ENCODE measurements at regions not wholly inside any gene's neighbourhood (a gene's known extent, or its start where the extent isn't known, plus 50 kb on each side); places are given as distances from the start of the nearest gene placed in this dataset.
A peak's percentile ranks its signal among the peaks of the same experiment; 100 is the strongest.
"Not testable (repeated sequence)": the region's sequence is repeated elsewhere in the genome, so short reads cannot be mapped to it uniquely, and the experiment has no call there.

DNA sequence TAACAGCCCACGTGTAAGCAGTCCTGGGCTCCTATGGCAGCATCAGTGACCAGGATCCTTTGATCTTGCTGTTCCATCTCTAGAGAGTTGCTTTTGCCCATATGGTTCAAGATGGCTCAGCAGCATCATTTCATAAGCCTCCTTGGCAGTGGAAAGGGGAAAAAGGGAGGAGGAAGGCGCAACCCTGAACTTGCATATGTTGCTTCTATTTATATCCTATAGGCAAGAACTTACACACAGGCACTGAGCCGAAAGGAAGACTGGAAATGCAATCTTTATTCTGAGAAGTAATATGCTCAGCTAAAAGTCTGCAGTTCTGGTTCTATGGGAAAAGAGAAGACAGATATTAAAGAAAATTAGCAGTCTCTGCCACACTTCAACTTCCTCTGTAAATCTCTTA, 167.7 kb upstream of the PLXNC1 start:
- DNase-seq, result no peak

DNA sequence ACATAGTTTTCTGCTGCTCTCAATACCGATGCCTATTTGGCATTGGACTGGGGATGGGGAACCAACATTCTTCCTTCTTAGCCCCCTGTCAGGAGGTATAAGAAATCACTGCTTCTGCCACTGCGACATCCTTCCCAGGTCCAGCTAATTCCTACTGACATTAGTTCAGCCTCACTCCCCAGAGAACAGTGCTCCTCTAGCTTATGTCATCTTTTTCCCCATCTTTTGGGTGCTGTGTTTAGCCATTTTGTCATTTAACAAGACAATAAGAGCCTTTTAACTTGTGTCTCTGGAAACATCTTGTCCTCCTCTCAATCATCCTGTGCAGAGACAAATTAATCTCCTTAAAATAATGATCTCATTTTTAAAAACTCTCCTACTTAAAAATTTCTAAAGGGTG, 167.0 kb upstream of the PLXNC1 start:
- no peak for DNase-seq

DNA sequence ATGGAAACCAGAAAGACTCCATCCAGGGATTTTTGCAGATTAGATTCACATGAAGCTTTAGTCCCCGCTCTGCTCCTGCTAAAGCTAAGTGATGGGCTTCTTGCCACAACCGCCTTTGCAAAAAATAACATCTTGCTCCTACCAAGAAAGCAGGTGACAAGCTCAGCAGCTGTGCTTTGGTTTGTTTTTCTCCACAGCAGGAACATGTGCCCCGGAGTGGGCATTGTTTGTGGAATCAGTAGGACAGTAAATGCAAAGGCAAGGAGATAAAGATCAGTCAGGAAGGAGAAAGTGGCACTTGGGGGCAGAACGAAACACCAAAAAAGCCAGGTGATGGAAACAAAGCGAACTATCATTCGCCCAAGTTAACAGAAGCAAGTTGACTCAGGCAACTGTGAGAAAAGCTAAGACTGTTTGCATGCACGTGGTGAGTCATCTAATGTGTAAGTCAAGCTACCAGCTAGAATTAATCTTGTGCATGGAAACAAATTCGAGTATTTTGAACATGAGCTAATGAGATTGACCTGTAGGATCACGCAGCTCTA, 165.5 kb upstream of the PLXNC1 start:
- no peak for DNase-seq

DNA sequence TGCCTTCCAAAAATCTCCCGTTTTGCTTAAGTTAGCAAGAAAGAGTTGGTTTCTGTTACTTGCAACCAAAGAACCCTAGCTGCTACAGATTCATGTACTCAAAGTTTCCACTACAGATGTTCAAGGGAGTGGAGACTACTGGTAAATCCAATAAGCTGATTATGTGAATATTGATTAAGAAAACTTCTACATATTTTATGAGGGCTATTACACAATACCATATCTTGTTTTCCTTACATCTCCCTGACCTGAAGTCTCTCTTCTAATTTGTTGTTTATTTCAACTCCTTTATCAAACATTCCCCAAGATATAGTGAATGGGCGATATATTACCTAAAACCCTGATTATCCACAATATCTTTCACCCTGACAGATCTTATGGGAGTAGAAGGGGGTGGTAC, 164.4 kb upstream of the PLXNC1 start:
- no peak for DNase-seq

DNA sequence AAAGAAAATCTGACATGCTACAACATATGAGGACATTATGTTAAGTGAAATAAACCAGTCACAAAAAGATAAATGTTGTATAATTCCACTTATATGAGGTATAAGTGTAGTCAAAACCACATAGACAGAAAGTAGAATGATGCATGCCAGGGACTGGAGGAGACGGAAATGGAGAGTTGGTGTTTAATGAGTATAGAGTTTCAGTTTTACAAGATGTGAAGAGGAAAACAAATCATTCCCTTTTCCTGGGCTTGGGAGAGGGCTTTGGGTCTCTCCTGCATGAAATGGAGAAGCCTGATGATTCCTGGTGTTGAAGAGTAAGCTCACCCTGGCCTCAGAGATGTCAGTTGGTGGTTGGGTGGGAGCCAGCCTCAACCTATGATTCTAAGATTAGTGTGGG, 158.4 kb upstream of the PLXNC1 start:
- no peak for DNase-seq

DNA sequence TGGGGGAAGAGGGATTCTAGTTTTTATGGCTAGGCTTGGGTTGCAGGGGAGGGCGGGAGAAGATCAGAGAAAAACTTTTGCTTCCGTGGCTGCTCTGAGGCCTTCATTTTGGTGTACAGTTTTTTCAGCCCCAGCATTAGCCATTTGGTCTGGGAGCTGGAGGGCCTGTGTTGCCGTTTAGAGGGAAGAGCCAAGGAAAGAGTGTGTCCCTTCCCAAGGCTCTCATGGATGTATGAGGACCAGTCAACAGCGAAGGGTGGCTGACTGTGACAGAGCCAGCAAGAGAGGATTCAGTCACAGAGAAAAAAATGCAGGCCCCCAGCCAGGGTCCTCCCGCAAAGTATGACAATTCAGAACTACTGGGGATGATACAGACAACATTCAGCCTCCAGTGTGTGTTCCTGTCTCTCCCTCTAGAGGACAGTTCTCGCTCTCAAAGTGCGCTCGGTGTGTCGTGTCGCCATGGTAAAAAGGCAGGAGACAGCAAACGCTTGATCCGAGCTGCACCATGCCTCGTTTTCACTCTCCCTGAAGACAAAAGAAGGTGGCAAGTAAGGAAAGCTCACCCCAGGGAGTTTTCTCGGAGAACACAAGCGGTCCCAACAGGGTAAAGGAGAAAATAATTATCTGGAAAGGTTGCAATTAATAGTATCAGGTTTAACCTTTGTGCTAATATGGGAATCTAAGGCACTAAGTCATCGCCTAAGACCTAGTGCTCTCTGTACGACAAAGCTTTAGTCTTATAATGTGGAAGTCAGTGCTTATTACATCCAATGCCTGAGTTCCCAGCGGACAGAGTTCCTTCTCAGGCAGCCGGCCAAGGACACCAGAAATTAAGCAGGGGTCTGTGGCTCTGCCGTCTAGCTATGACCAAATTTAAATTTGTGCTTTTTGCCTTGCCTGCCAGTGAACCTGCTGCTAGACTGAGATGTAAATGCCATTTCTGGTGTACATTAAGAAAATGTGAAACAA, 157.3 kb upstream of the PLXNC1 start:
- no peak for DNase-seq

DNA sequence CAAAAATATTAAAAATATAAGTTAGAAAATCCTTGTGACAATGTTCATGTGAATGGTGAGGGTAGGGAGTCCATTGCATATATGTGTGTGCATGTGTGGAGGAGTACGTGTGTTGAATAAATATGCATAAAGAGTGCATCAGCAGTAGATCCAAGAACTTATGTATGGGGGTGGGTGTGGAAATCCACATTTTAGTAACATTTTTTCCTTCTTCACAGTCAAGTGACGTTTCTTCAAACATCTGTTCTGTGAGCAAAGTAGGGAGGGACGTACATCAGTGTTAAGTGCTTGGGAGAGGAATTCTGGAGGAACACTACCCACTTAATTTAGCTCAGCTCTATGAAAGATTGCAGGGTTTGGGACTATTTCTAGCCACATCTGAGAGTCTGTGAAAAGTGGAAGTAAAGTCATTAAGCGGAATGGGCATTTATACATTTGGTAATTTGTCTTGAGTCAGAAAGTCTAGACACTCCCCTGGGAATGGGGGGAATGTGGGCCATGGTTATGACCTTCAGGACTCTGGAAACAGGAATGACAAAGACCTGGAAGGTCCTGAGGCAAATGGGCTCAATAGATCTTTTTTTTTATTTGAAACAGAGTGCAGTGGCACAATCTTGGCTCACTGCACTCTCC, 156.4 kb upstream of the PLXNC1 start:
- no peak for DNase-seq

DNA sequence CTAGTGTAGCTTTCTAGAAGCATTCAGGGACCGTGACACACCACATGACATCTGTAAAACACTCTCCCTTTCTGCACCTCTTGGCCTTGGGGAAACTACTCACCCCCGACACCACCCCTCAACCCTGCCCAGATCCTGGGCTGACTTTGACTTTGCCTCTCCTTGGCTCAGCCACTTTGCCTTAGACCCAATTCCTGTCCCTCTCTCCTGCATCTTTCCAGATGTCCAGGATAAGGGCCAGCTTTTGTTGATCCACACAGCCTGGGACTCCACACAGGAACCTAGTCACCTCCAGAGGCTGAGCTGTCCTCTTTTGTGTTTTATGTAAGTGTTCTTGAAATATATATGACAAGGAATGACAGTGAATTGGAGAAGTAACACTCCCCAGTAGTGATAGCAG, 153.7 kb upstream of the PLXNC1 start:
- DNase-seq, result no peak

DNA sequence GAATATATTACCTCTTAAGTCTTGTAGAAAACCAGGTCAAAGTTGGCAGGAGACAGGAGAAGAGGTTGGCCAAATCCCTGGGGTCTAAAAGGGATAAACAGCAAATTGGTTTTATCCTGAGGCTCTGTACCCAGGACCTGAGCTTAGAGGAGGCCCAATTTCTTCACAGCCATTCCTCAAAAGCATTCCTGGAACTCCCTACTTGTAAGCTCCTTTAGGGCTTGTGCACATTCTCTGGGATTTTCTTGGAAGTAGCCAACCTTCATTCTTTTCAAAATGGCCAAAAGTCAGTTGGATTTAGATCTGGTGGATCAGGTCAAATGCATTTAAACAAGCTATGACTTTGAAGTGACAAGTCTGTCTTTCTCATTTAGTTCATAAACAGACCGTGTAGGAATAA, 152.1 kb upstream of the PLXNC1 start:
- DNase-seq, result no peak

DNA sequence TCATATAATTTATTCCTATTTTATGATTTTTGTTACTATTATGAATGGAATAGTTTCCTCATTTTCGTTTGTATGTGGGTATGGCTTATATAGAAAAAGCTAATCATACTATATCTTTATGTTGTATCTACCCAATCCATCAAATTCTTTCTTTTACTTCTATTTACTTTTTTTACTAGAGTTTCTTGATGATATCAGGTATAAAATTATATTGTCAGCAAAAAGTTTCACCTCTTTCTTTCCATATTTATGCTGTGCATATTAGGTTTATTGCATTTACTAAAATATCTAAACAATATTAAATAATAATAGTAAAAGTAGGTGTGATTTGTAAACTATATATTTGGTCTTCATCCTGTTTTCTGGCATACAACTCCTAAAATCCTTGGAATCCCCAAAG, 146.7 kb upstream of the PLXNC1 start:
- no peak for DNase-seq

DNA sequence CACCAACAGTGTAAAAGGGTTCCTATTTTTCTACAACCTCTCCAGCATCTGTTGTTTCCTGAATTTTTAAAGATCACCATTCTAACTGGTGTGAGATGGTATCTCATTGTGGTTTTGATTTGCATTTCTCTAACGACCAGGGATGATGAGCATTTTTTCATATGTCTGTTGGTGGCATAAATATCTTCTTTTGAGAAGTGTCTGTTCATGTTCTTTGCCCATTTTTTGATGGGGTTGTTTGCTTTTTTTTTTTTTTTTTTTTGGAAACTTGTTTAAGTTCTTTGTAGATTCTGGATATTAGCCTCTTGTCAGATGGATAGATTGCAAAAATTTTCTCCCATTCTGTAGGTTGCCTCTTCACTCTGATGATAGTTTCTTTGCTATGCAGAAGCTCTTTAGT, 145.5 kb upstream of the PLXNC1 start:
- not testable (repeated sequence) for DNase-seq

DNA sequence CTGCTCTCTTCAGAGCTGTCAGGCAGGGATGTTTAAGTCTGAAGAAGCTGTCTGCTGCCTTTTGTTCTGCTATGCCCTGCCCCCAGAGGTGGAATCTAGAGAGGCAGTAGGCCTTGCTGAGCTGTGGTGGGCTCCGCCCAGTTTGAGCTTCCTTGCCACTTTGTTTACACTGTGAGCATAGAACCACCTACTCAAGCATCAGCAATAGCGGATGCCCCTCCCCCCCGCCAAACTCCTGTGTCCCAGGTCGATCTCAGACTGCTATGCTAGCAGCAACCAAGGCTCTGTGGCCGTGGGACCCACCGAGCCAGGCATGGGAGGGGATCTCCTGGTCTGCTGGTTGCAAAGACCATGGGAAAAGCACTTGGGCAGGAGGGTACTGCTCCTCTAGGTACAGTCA, 140.5 kb upstream of the PLXNC1 start:
- peak; percentile 66 to 72 for DNase-seq

DNA sequence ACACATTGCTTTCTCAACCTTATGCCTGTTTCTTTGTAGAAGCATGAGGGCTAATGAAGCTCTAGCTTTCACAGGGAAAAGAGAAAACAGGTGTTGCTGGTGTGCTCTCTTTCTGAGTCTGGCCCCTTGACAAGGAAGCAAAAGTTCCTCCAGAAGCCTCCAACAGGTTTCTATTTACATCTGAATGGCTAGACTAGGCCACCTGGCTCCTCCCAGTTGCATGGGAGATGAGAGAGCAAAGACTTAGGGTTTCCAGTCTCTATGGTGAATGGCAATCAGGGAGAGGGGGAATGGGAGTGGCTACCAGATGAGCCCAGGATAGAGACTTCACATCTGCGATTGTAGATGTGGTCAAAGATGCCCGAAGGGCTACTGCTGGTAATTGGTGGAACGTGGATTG, 138.1 kb upstream of the PLXNC1 start:
- no peak for DNase-seq

DNA sequence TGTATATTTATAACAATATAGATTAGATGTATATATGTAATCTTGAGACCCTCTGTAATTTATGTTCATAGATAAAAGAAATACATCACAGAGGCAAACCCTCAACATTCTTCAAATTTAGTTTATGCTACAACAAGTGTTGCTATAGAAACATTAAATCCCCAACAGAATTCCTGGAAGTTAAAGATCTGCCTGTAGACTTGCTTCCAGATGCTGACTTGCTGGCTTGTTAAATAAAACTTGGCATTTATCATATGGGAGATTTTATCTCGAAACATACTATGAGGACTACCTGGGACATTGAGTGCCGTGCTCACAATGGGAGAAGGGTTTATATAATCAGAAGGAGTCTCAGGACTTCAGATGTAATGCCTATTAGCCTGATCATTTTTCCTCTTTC, 136.3 kb upstream of the PLXNC1 start:
- no peak for DNase-seq

DNA sequence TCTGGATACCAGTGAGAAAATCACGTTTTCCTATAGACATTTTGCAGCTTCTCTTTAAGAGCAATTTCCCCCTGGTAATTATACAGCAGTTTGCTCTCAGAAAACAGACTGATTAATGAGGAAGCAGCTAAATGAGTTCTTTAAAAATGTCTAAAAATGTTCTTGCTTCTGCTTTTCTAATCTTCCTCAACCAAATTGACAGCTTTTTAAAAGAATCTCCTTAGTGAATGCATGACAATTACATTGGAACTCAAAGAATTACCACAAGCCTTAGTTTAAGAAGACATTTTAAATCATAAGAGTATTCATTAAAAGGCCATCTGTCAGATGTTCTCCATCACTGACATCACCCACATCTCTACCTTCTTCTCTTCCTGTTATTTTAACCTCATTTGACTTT, 135.8 kb upstream of the PLXNC1 start:
- DNase-seq, result no peak

DNA sequence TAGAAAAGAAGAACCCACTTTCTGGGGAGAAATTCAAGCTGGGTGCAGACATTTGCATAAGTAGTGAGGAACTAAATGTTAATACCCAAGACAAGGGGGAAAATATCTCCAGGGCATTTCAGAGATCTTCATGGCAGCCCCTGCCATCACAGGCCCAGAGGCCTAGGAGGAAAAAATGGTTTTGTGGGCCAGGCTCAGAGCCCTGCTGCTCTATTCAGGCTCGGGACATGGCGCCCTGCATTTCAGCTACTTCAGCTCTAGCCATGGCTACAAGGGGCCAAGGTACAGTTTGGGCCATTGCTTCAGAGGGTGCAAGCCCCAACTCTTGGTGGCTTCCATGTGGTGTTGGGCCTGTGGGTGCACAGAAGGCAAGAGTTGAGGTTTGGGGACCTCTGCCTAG, 131.1 kb upstream of the PLXNC1 start:
- DNase-seq, result not testable (repeated sequence)

DNA sequence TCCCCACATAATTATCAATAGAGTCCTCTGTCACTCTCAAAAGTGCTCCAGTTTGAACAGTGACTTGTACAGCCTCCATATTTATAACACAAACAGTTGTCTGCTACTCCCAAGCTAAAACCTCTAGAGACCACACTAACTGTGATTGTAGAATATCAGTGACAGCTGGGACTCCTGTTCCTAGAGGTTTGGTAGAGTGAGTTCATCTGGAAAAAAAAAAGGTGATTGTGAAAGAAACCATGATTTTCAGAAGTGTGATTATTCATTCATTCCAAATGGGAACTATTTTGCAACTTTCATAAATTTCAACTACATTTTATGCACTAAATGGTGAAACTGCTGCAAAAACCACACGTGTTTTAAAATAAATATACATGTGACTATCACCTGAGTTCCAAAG, 128.0 kb upstream of the PLXNC1 start:
- DNase-seq, result no peak

DNA sequence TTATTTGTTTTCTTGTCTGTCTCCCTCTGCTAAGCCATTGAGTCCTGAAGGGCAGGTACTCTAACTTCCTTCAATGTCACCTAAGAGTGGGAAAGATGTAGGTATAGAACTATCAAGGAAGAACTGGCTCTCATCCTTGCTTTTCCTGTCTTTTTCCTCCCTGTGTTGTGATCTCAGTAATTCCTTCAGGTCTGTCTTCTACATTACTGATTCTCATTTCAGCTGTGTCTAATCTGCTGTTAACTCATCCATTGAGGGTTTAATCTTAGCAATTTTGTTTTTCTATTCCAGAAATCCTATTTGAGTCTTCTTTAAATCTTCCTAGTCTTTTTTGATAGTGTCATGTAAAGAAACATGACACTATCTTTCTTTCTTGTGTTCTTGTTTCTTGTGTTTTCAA, 124.5 kb upstream of the PLXNC1 start:
- DNase-seq, result no peak

DNA sequence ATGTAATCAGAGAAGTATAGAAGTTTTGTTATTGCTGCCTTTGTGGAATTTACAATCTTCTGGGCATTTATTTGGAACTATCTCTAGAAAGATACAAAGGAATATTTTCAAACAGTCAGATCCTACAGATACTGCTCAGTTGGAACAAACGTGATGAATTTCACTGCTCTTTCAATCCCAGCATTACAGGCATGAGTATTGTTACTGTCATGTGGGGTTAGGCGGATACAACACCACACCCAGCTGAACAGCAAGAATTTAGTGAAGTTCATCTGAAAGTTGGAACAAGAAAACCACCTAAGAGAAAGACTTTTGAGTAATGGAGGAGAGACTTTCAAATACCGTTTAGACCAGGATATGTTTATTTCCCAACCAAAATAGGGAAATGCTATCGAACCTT, 123.3 kb upstream of the PLXNC1 start:
- no peak for DNase-seq

DNA sequence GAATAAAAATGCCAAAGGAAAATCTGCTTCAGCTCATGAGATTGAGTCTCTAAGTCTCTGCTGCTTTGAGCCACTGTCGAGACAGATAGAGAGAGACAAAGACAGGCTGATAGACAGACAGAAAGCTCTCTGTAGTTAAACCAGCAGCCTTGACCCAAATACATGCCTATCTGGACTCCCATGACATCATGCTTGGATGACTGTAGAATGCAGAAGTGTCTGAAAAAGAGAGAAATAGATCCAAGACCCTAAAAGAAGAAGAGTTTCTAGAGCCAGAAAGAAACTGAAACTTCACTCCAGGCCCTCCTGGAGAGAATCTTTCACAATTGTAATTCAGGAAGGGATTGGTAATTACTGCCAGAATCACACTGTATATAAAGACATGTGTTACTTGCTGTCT, 122.6 kb upstream of the PLXNC1 start:
- no peak for DNase-seq

DNA sequence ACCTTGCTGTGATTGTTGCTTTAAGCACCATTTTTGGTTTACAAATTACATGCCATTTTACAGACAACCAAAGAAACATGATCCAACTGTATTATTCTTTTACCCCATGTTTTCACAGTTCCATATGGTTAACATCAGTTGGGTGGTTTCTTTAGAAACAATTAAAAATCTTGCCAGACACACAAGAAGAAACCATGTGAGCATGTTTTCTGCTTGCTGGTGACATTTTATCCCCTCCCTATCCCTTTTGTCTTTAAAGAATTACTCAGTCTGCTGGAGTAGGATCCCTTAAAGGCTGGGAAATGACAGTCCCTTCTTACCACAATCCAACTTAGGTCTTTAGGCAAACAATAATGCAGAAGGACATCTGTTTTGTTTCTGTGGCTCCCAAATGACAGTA, 121.8 kb upstream of the PLXNC1 start:
- no peak for DNase-seq

DNA sequence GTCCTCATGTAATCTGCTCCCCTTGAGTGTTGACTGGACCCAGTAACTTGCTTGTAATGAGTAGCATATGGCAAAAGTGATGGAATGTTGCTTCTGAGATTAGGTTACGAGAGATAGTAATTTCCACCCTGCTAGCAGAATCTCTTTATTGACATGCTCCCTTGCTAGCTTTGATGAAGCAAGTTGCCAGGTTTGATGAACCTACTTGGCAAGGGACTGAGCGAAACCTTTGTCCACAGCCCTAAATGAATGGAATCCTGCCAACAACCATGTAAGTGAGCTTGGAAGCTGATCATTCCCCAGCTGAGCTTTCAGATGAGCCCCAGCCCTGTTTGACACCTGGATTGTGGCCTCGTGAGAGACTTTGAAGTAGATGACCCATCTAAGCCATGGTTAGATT, 120.8 kb upstream of the PLXNC1 start:
- DNase-seq, result no peak

DNA sequence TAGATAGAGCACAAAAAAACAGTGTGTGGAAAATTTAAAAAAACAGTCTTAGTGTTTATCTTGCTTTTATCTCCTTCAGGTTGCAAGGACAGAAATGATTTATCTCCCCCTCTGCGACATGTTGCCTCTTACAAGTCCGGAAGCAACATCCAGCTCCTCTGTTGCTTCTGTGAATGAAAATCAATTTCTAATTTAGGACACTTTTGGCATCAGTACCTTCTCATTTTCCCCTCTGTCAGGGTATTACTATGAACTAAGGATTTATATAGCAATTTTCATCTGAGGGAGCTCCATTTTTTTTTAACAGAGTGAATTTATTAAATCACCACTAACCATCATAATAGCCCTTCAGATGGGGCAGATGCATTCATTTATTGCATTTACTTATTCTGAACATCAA, 116.6 kb upstream of the PLXNC1 start:
- no peak for DNase-seq

DNA sequence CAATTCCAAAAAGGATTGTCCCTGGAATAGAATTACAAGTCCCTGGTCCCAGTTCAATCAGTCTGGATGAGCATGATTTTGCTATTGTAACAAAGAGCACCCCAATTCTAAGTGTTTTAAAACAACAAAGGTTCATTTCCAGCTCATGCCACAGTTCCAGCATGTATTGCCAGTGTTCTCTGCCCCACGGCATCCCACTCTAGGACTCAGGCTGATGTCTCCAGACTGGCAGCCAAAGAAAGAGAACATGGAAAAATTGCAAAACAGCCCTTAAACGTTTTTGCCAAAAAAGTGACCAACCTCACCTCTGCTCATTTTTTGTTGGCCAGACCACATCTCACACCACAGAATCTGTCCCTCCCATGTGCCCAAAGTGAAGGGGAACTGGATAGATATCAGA, 116.0 kb upstream of the PLXNC1 start:
- no peak for DNase-seq

All from CD4-positive, alpha-beta T cell treated with Interleukin-1 beta for 1 hour (primary cell).